ENCODE measurements at regions not wholly inside any gene's neighbourhood (a gene's known extent, or its start where the extent isn't known, plus 50 kb on each side); places are given as distances from the start of the nearest gene placed in this dataset.

DNA sequence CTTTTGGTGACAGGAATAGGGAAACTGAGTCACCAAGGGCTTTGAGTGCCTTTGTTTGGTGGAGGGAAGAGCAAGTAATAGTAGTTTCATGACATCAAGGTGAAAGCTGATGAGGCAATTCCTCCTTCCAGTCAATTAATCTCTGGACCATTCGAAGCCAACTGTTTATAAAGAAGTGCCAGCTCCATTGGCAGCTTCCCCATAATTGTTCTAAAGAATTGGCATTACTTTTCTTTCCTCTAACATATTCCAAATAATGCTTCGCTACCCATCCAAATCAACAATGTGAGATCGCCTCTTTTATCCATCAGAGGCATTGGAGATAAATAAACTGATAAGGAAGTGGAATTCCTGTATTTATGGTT is 132.4 kb downstream of the NPR3 start:
- no peak for TF ChIP-seq TAF1 (IDR thresholded peaks at IDR 0.05; ENCODE audit: low read depth)
- no peak for TF ChIP-seq RAD21 (IDR thresholded peaks at IDR 0.05; ENCODE audit: low read depth)
- TF ChIP-seq CEBPB (IDR thresholded peaks at IDR 0.05) = peak; percentile 33; the same call in 1 of the 2 replicates
- TF ChIP-seq, protein P1, sequence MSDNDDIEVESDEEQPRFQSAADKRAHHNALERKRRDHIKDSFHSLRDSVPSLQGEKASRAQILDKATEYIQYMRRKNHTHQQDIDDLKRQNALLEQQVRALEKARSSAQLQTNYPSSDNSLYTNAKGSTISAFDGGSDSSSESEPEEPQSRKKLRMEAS (IDR thresholded peaks at IDR 0.05) = no peak
- TF ChIP-seq CREB1 (IDR thresholded peaks at IDR 0.05; ENCODE audit: low read depth) = no peak
- peak; percentile 18; the same call in 1 of the 2 replicates for TF ChIP-seq EP300 (IDR thresholded peaks at IDR 0.05; ENCODE audit: borderline replicate concordance)
- TF ChIP-seq YY1 (IDR thresholded peaks at IDR 0.05; ENCODE audit: low read depth) = no peak
